ENCODE measurements at regions not wholly inside any gene's neighbourhood (a gene's known extent, or its start where the extent isn't known, plus 50 kb on each side); places are given as distances from the start of the nearest gene placed in this dataset.

- dilution Hi-C loops (cut with HindIII; ENCODE audit: low sequenced_read_pairs, unreplicated experiment), result no loop called here
- H3K23ac ChIP-seq (ENCODE audit: low read depth, low read length), result no peak overlapping the region
- no peak overlapping the region for H2AK5ac ChIP-seq (ENCODE audit: low read depth, low read length)
- TF ChIP-seq RFX5 (IDR thresholded peaks at IDR 0.05; ENCODE audit: low read depth, low read length) (no peak), NFE2L2 (IDR thresholded peaks at IDR 0.05; ENCODE audit: low read depth, low read length) (no peak)
- H3K56ac ChIP-seq (ENCODE audit: extremely low read depth, insufficient read depth, low read length), result no peak overlapping the region
- no peak overlapping the region for H2BK5ac ChIP-seq (ENCODE audit: low read depth, low read length, poor library complexity, severe bottlenecking)
- H3K27ac ChIP-seq (ENCODE audit: insufficient read depth, low read length), result no peak overlapping the region
- H3K9me3 ChIP-seq (ENCODE audit: control insufficient read depth, insufficient read depth, low read length), result no peaks in the 10 kb centered on the region
- CTCF ChIA-PET, result no interaction called here
- no peaks in the 10 kb centered on the region for H3K79me1 ChIP-seq (ENCODE audit: low read depth in 1 of 2, low read length in 2 of 2)
- no peaks in the 10 kb centered on the region for H3K36me3 ChIP-seq (ENCODE audit: control insufficient read depth, insufficient read depth, low read length)
- H4K5ac ChIP-seq (ENCODE audit: low read depth, low read length), result no peak overlapping the region
- DNase-seq (no peak), ATAC-seq (ENCODE audit: low read depth) (no peak)
- intact Hi-C loops (cut with micrococcal nuclease), result no loop called here
- no peak overlapping the region for H2BK20ac ChIP-seq (ENCODE audit: low read depth, low read length)
- H3K4me3 ChIP-seq (ENCODE audit: insufficient read depth, low read depth, low read length), result no peak overlapping the region
- in situ Hi-C loops (cut with MboI; ENCODE audit: low sequenced_read_pairs), result no loop called here
- H2AK9ac ChIP-seq (replicated peaks; ENCODE audit: low read depth, low read length, poor library complexity), result no peak overlapping the region
- H3K27me3 ChIP-seq (ENCODE audit: control insufficient read depth, insufficient read depth, low read length), result no peaks in the 10 kb centered on the region
- no peak overlapping the region for H3K9ac ChIP-seq (ENCODE audit: low read depth, low read length)
- no peak overlapping the region for H3K14ac ChIP-seq (replicated peaks; ENCODE audit: low read depth, low read length)
- H3K9me1 ChIP-seq (ENCODE audit: insufficient read depth, low read length), result no peaks in the 10 kb centered on the region
- no peak overlapping the region for H2AFZ ChIP-seq (replicated peaks; ENCODE audit: low read length, poor library complexity)
- H4K91ac ChIP-seq (ENCODE audit: insufficient read depth, low read depth, low read length), result no peak overlapping the region
- H3K4ac ChIP-seq (ENCODE audit: low read depth, low read length), result no peak overlapping the region
- no CpG with 5 or more reads among the region's 2 CpGs for WGBS, 2 experiments (ENCODE audit: extremely low coverage in 2 of 2, insufficient read length in 1 of 2)
- no peaks in the 10 kb centered on the region for H4K20me1 ChIP-seq (ENCODE audit: insufficient read depth, low read length)
- no peak overlapping the region for H3K18ac ChIP-seq (ENCODE audit: low read depth, low read length)
- H2BK120ac ChIP-seq (ENCODE audit: low read depth, low read length), result no peak overlapping the region
- H2BK15ac ChIP-seq (ENCODE audit: low read depth, low read length), result no peak overlapping the region
- H3K4me2 ChIP-seq (ENCODE audit: low read depth, low read length), result no peak overlapping the region
- POLR2A ChIA-PET (ENCODE audit: unreplicated experiment), result no interaction called here
- no TSS peak for BruUV-seq (replicated peaks)
- no peak overlapping the region for H4K8ac ChIP-seq (ENCODE audit: low read depth in 2 of 2, low read length in 2 of 2)
- no peaks in the 10 kb centered on the region for H3K4me1 ChIP-seq (ENCODE audit: control insufficient read depth, insufficient read depth, low read length)
These were observed 471.8 kb downstream of the C3orf38 start for GRCh38 chr3:88621586-88621985.

Data from IMR-90 (cell line).